ENCODE measurements at regions not wholly inside any gene's neighbourhood (a gene's known extent, or its start where the extent isn't known, plus 50 kb on each side); places are given as distances from the start of the nearest gene placed in this dataset.

GRCh38 chr10:8583096-8583495, 528.6 kb downstream of the GATA3 start:
- Histone ChIP-seq H3K9me3 (ENCODE audit: insufficient read depth, low read depth, low read length) (peaks cover 4% of the 10 kb centered on the region), H3K79me2 (ENCODE audit: insufficient read depth, low read length) (no peaks in the 10 kb centered on the region), H3K36me3 (ENCODE audit: insufficient read depth, low read length) (no peaks in the 10 kb centered on the region), H3K27ac (ENCODE audit: low read depth, low read length) (no peak overlapping the region), H3K4me2 (ENCODE audit: low read length) (no peak overlapping the region), H3K4me3 (ENCODE audit: insufficient read depth, low read depth, low read length) (no peak overlapping the region), H3K4me1 (ENCODE audit: insufficient read depth, low read length) (no peaks in the 10 kb centered on the region), H3K27me3 (ENCODE audit: insufficient read depth, low read length) (no peaks in the 10 kb centered on the region), H3K9ac (ENCODE audit: low read length) (no peak overlapping the region), H4K20me1 (ENCODE audit: insufficient read depth, low read length) (no peaks in the 10 kb centered on the region), H2AFZ (ENCODE audit: low read depth, low read length) (no peak overlapping the region)
- Mint-ChIP-seq H3K27ac (ENCODE audit: unreplicated experiment) (no peak overlapping the region), H3K4me1 (ENCODE audit: low read depth, unreplicated experiment) (peaks cover 20% of the 10 kb centered on the region), H3K9me3 (ENCODE audit: unreplicated experiment) (peaks cover 3% of the 10 kb centered on the region), H3K27me3 (ENCODE audit: low read depth, unreplicated experiment) (no peaks in the 10 kb centered on the region), H3K36me3 (ENCODE audit: low read depth, unreplicated experiment) (no peaks in the 10 kb centered on the region), H3K4me3 (ENCODE audit: unreplicated experiment) (no peak overlapping the region)
- FAIRE-seq: no peak
- TF ChIP-seq CTCF (IDR thresholded peaks at IDR 0.05; ENCODE audit: insufficient read depth, low read depth, low read length): no peak
- TF ChIP-seq EZH2 (IDR thresholded peaks at IDR 0.05; ENCODE audit: insufficient read depth, low read length): no peak
- no peak for DNase-seq (ENCODE audit: low read depth)

- H4K20me1 ChIP-seq (ENCODE audit: insufficient read depth, low read length): no peaks in the 10 kb centered on the region
- H3K9ac ChIP-seq (ENCODE audit: low read length): no peak overlapping the region
- Mint-ChIP-seq H3K4me3 (ENCODE audit: unreplicated experiment) (no peak overlapping the region), H3K27me3 (ENCODE audit: low read depth, unreplicated experiment) (no peaks in the 10 kb centered on the region), H3K27ac (ENCODE audit: unreplicated experiment) (no peak overlapping the region), H3K4me1 (ENCODE audit: low read depth, unreplicated experiment) (peaks cover 20% of the 10 kb centered on the region), H3K9me3 (ENCODE audit: unreplicated experiment) (no peaks in the 10 kb centered on the region), H3K36me3 (ENCODE audit: low read depth, unreplicated experiment) (no peaks in the 10 kb centered on the region)
- no peaks in the 10 kb centered on the region for H3K27me3 ChIP-seq (ENCODE audit: insufficient read depth, low read length)
- no peaks in the 10 kb centered on the region for H3K79me2 ChIP-seq (ENCODE audit: insufficient read depth, low read length)
- TF ChIP-seq EZH2 (IDR thresholded peaks at IDR 0.05; ENCODE audit: insufficient read depth, low read length): no peak
- no peak for TF ChIP-seq CTCF (IDR thresholded peaks at IDR 0.05; ENCODE audit: insufficient read depth, low read depth, low read length)
- H3K36me3 ChIP-seq (ENCODE audit: insufficient read depth, low read length): no peaks in the 10 kb centered on the region
- H3K27ac ChIP-seq (ENCODE audit: low read depth, low read length): no peak overlapping the region
- H3K9me3 ChIP-seq (ENCODE audit: insufficient read depth, low read depth, low read length): peaks cover 4% of the 10 kb centered on the region
- no peaks in the 10 kb centered on the region for H3K4me1 ChIP-seq (ENCODE audit: insufficient read depth, low read length)
- no peak for DNase-seq (ENCODE audit: low read depth)
- FAIRE-seq: no peak
- H2AFZ ChIP-seq (ENCODE audit: low read depth, low read length): no peak overlapping the region
- H3K4me2 ChIP-seq (ENCODE audit: low read length): no peak overlapping the region
- H3K4me3 ChIP-seq (ENCODE audit: insufficient read depth, low read depth, low read length): no peak overlapping the region
Observed at GRCh38 chr10:8584666-8585065, 530.2 kb downstream of the GATA3 start.

- Histone ChIP-seq H3K9me3 (ENCODE audit: insufficient read depth, low read depth, low read length) (peaks cover 4% of the 10 kb centered on the region), H3K4me1 (ENCODE audit: insufficient read depth, low read length) (no peaks in the 10 kb centered on the region), H3K79me2 (ENCODE audit: insufficient read depth, low read length) (no peaks in the 10 kb centered on the region), H4K20me1 (ENCODE audit: insufficient read depth, low read length) (no peaks in the 10 kb centered on the region), H3K27ac (ENCODE audit: low read depth, low read length) (no peak overlapping the region), H2AFZ (ENCODE audit: low read depth, low read length) (no peak overlapping the region), H3K9ac (ENCODE audit: low read length) (no peak overlapping the region), H3K4me2 (ENCODE audit: low read length) (no peak overlapping the region), H3K4me3 (ENCODE audit: insufficient read depth, low read depth, low read length) (no peak overlapping the region), H3K27me3 (ENCODE audit: insufficient read depth, low read length) (no peaks in the 10 kb centered on the region), H3K36me3 (ENCODE audit: insufficient read depth, low read length) (no peaks in the 10 kb centered on the region)
- peaks cover 11% of the 10 kb centered on the region for H3K4me1 Mint-ChIP-seq (ENCODE audit: low read depth, unreplicated experiment)
- no peak for DNase-seq (ENCODE audit: low read depth)
- TF ChIP-seq EZH2 (IDR thresholded peaks at IDR 0.05; ENCODE audit: insufficient read depth, low read length): no peak
- no peak for TF ChIP-seq CTCF (IDR thresholded peaks at IDR 0.05; ENCODE audit: insufficient read depth, low read depth, low read length)
- H3K27me3 Mint-ChIP-seq (ENCODE audit: low read depth, unreplicated experiment): no peaks in the 10 kb centered on the region
- no peak overlapping the region for H3K27ac Mint-ChIP-seq (ENCODE audit: unreplicated experiment)
- H3K9me3 Mint-ChIP-seq (ENCODE audit: unreplicated experiment): no peaks in the 10 kb centered on the region
- FAIRE-seq: no peak
- H3K4me3 Mint-ChIP-seq (ENCODE audit: unreplicated experiment): no peak overlapping the region
- H3K36me3 Mint-ChIP-seq (ENCODE audit: low read depth, unreplicated experiment): no peaks in the 10 kb centered on the region
Observed at GRCh38 chr10:8586504-8586903, 532.0 kb downstream of the GATA3 start.
